DND-41 (cell line): ENCODE measurements at regions not wholly inside any gene's neighbourhood (a gene's known extent, or its start where the extent isn't known, plus 50 kb on each side); places are given as distances from the start of the nearest gene placed in this dataset.

Source experiments
- ATAC-seq: fragments of 200-7000 bp; cut with Tn5 transposase; 3 replicates; pipeline ENCODE4 v1.9.1; 2021; ENCODE audit warnings: low read depth; ENCODE audit not compliant: insufficient read depth
- DNase-seq: peaks from one replicate; pipeline ENCODE4 v3.0.0-alpha.2; 2020
- H2AFZ ChIP-seq: 2 replicates; pipeline ENCODE4 v1.6.0; 2012; ENCODE audit warnings: low read depth, low read length
- H3K27ac ChIP-seq: 2 replicates; pipeline ENCODE4 v1.5.1; 2012; ENCODE audit warnings: low read length, inconsistent platforms
- H3K27me3 ChIP-seq: fragments of 200-600 bp; sonication (generic); 2 replicates; pipeline ENCODE4 v1.6.0; 2012; ENCODE audit warnings: low read length, mild to moderate bottlenecking, inconsistent platforms; ENCODE audit not compliant: insufficient read depth, poor library complexity
- H3K36me3 ChIP-seq: 2 replicates; pipeline ENCODE4 v1.5.1; 2012; ENCODE audit warnings: low read length, inconsistent platforms; ENCODE audit not compliant: insufficient read depth
- H3K4me1 ChIP-seq: 2 replicates; pipeline ENCODE4 v1.5.1; 2012; ENCODE audit warnings: mild to moderate bottlenecking, low read length; ENCODE audit not compliant: insufficient read depth
- H3K4me2 ChIP-seq: 2 replicates; pipeline ENCODE4 v1.6.0; 2012; ENCODE audit warnings: mild to moderate bottlenecking, moderate library complexity, low read length, inconsistent platforms; ENCODE audit not compliant: insufficient read depth
- H3K4me3 ChIP-seq, 2 experiments: fragments of 200-600 bp in 1 of 2; shearing (Covaris generic) in 1 of 2; 2 replicates each; pipeline ENCODE4 v1.5.1; 2012 to 2016; ENCODE audit warnings: inconsistent platforms in 2 of 2, low read length in 2 of 2, mild to moderate bottlenecking in 2 of 2, low read depth in 1 of 2, moderate library complexity in 1 of 2
- H3K79me2 ChIP-seq: 2 replicates; pipeline ENCODE4 v1.6.0; 2012; ENCODE audit warnings: low read length, inconsistent platforms; ENCODE audit not compliant: insufficient read depth
- H3K9ac ChIP-seq: 2 replicates; pipeline ENCODE4 v1.6.0; 2012; ENCODE audit warnings: low read depth, mild to moderate bottlenecking, inconsistent platforms, low read length, moderate library complexity
- H3K9me3 ChIP-seq: 2 replicates; pipeline ENCODE4 v1.5.1; 2012; ENCODE audit warnings: low read length, moderate library complexity, mild to moderate bottlenecking, inconsistent platforms; ENCODE audit not compliant: insufficient read depth, severe bottlenecking
- H4K20me1 ChIP-seq: 2 replicates; pipeline ENCODE4 v1.6.0; 2012; ENCODE audit warnings: low read length; ENCODE audit not compliant: insufficient read depth
- CTCF ChIP-seq: IDR thresholded peaks from 2 replicates; pipeline ENCODE4 v1.5.1; 2012; ENCODE audit warnings: borderline replicate concordance, low read length, moderate library complexity, mild to moderate bottlenecking; ENCODE audit not compliant: poor library complexity, severe bottlenecking; ENCODE audit errors: extremely low read depth
- EZH2 ChIP-seq: IDR thresholded peaks from 3 replicates; pipeline ENCODE4 v1.6.1; 2012; ENCODE audit warnings: borderline replicate concordance, low read depth, mild to moderate bottlenecking, moderate library complexity, low read length, inconsistent platforms; ENCODE audit not compliant: severe bottlenecking

- DNase-seq (no peak), ATAC-seq (no peak)
- Histone ChIP-seq H3K27ac (no peak overlapping the region), H3K9ac (no peak overlapping the region), H4K20me1 (no peaks in the 10 kb centered on the region), H3K4me2 (no peak overlapping the region), H3K4me3 (no peak overlapping the region), H3K4me1 (no peaks in the 10 kb centered on the region), H3K36me3 (no peaks in the 10 kb centered on the region), H3K27me3 (peaks cover 2% of the 10 kb centered on the region), H3K9me3 (peaks cover 9% of the 10 kb centered on the region), H2AFZ (no peak overlapping the region), H3K79me2 (no peaks in the 10 kb centered on the region)
- TF ChIP-seq EZH2 (no peak), CTCF (no peak)
These were observed 149.0 kb upstream of the RUNX3 start for GRCh38 chr1:25079048-25079447.

- Histone ChIP-seq H3K9ac (no peak overlapping the region), H3K27ac (no peak overlapping the region), H3K79me2 (no peaks in the 10 kb centered on the region), H3K9me3 (peaks cover 9% of the 10 kb centered on the region), H4K20me1 (no peaks in the 10 kb centered on the region), H3K27me3 (no peaks in the 10 kb centered on the region), H2AFZ (no peak overlapping the region), H3K4me3 (no peak overlapping the region), H3K4me1 (no peaks in the 10 kb centered on the region), H3K36me3 (no peaks in the 10 kb centered on the region), H3K4me2 (no peak overlapping the region)
- TF ChIP-seq EZH2: no peak
- no peak for TF ChIP-seq CTCF
- no peak for ATAC-seq
- DNase-seq: no peak
These were observed 144.5 kb upstream of the RUNX3 start for GRCh38 chr1:25074351-25075227.

GRCh38 chr1:25073640-25074270, 143.7 kb upstream of the RUNX3 start:
- Histone ChIP-seq H2AFZ (no peak overlapping the region), H3K9me3 (peaks cover 9% of the 10 kb centered on the region), H3K36me3 (no peaks in the 10 kb centered on the region), H3K27ac (no peak overlapping the region), H3K79me2 (no peaks in the 10 kb centered on the region), H3K9ac (no peak overlapping the region), H3K27me3 (no peaks in the 10 kb centered on the region), H3K4me2 (no peak overlapping the region), H3K4me1 (no peaks in the 10 kb centered on the region), H4K20me1 (no peaks in the 10 kb centered on the region), H3K4me3 (no peak overlapping the region)
- ATAC-seq (no peak), DNase-seq (no peak)
- TF ChIP-seq EZH2 (no peak), CTCF (no peak)
